KOPT-K1 (cell line): ENCODE measurements at regions not wholly inside any gene's neighbourhood (a gene's known extent, or its start where the extent isn't known, plus 50 kb on each side); places are given as distances from the start of the nearest gene placed in this dataset.

Experiments
- H3K27ac ChIP-seq: fragments of 200-600 bp; sonication (generic); 2 replicates; pipeline ENCODE4 v1.5.1; 2016; ENCODE audit warnings: antibody characterized with exemption, mild to moderate bottlenecking, low read depth, low read length; ENCODE audit not compliant: poor library complexity, severe bottlenecking
- H3K36me3 ChIP-seq: fragments of 200-600 bp; sonication (generic); 2 replicates; pipeline ENCODE4 v1.5.1; 2017; ENCODE audit warnings: antibody characterized with exemption, mild to moderate bottlenecking, low read length, moderate library complexity; ENCODE audit not compliant: insufficient read depth
- H3K9me3 ChIP-seq: fragments of 200-600 bp; sonication (generic); 2 replicates; pipeline ENCODE4 v1.5.1; 2017; ENCODE audit warnings: antibody characterized with exemption, low read length, mild to moderate bottlenecking; ENCODE audit not compliant: insufficient read depth, poor library complexity, severe bottlenecking

GRCh38 chr2:139790136-139790535, 1009.9 kb upstream of the NXPH2 start:
- H3K27ac ChIP-seq, result no peak overlapping the region
- no peaks in the 10 kb centered on the region for H3K36me3 ChIP-seq
- H3K9me3 ChIP-seq, result no peaks in the 10 kb centered on the region

GRCh38 chr2:139778732-139779131, 998.5 kb upstream of the NXPH2 start:
- no peaks in the 10 kb centered on the region for H3K36me3 ChIP-seq
- no peak overlapping the region for H3K27ac ChIP-seq
- no peaks in the 10 kb centered on the region for H3K9me3 ChIP-seq

GRCh38 chr2:139773720-139774277, 993.6 kb upstream of the NXPH2 start:
- Histone ChIP-seq H3K36me3 (no peaks in the 10 kb centered on the region), H3K9me3 (no peaks in the 10 kb centered on the region), H3K27ac (no peak overlapping the region)

GRCh38 chr2:139769633-139770032, 989.4 kb upstream of the NXPH2 start:
- Histone ChIP-seq H3K36me3 (no peaks in the 10 kb centered on the region), H3K27ac (no peak overlapping the region), H3K9me3 (no peaks in the 10 kb centered on the region)

GRCh38 chr2:139763705-139764104, 983.5 kb upstream of the NXPH2 start:
- H3K27ac ChIP-seq, result no peak overlapping the region
- no peaks in the 10 kb centered on the region for H3K9me3 ChIP-seq
- H3K36me3 ChIP-seq, result no peaks in the 10 kb centered on the region

GRCh38 chr2:139759000-139759505, 978.9 kb upstream of the NXPH2 start:
- peaks cover 6% of the 10 kb centered on the region for H3K9me3 ChIP-seq
- H3K36me3 ChIP-seq, result no peaks in the 10 kb centered on the region
- no peak overlapping the region for H3K27ac ChIP-seq

- Histone ChIP-seq H3K9me3 (no peaks in the 10 kb centered on the region), H3K27ac (no peak overlapping the region), H3K36me3 (no peaks in the 10 kb centered on the region)
Measured at GRCh38 chr2:139746901-139747300, 966.7 kb upstream of the NXPH2 start.

- no peaks in the 10 kb centered on the region for H3K9me3 ChIP-seq
- H3K36me3 ChIP-seq, result no peaks in the 10 kb centered on the region
- H3K27ac ChIP-seq, result no peak overlapping the region
Measured at GRCh38 chr2:139744273-139744672, 964.1 kb upstream of the NXPH2 start.

GRCh38 chr2:139742216-139743172, 962.3 kb upstream of the NXPH2 start:
- Histone ChIP-seq H3K36me3 (no peaks in the 10 kb centered on the region), H3K27ac (no peak overlapping the region), H3K9me3 (no peaks in the 10 kb centered on the region)

- Histone ChIP-seq H3K36me3 (no peaks in the 10 kb centered on the region), H3K9me3 (no peaks in the 10 kb centered on the region), H3K27ac (no peak overlapping the region)
Measured at GRCh38 chr2:139737659-139738058, 957.5 kb upstream of the NXPH2 start.

GRCh38 chr2:139730197-139730596, 950.0 kb upstream of the NXPH2 start:
- no peaks in the 10 kb centered on the region for H3K9me3 ChIP-seq
- H3K27ac ChIP-seq, result no peak overlapping the region
- H3K36me3 ChIP-seq, result no peaks in the 10 kb centered on the region

GRCh38 chr2:139721411-139721995, 941.3 kb upstream of the NXPH2 start:
- Histone ChIP-seq H3K9me3 (no peaks in the 10 kb centered on the region), H3K36me3 (no peaks in the 10 kb centered on the region)

GRCh38 chr2:139720056-139720455, 939.9 kb upstream of the NXPH2 start:
- no peaks in the 10 kb centered on the region for H3K9me3 ChIP-seq
- H3K27ac ChIP-seq, result no peak overlapping the region
- no peaks in the 10 kb centered on the region for H3K36me3 ChIP-seq

More at GRCh38 chr2:139721411-139721995, 941.3 kb upstream of the NXPH2 start:
- no peak overlapping the region for H3K27ac ChIP-seq

- H3K9me3 ChIP-seq, result no peaks in the 10 kb centered on the region
- no peak overlapping the region for H3K27ac ChIP-seq
- no peaks in the 10 kb centered on the region for H3K36me3 ChIP-seq
Measured at GRCh38 chr2:139704606-139705005, 924.4 kb upstream of the NXPH2 start.

- Histone ChIP-seq H3K36me3 (no peaks in the 10 kb centered on the region), H3K27ac (no peak overlapping the region), H3K9me3 (no peaks in the 10 kb centered on the region)
Measured at GRCh38 chr2:139694327-139694726, 914.1 kb upstream of the NXPH2 start.
